PC-9 (cell line): ENCODE measurements at regions not wholly inside any gene's neighbourhood (a gene's known extent, or its start where the extent isn't known, plus 50 kb on each side); places are given as distances from the start of the nearest gene placed in this dataset.
"Not testable (repeated sequence)": the region's sequence is repeated elsewhere in the genome, so short reads cannot be mapped to it uniquely, and the experiment has no call there.

ENCODE experiments used
- EZH2 ChIP-seq: fragments of 200-600 bp; sonication (generic); IDR thresholded peaks from 2 replicates; pipeline ENCODE4 v1.8.0; 2017; ENCODE audit warnings: antibody characterized with exemption, low read depth
- TF ChIP-seq, protein P1 (sequence below): fragments of 200-600 bp; sonication (generic); conservative IDR thresholded peaks from 2 replicates; pipeline ENCODE4 v1.6.1; 2017; ENCODE audit warnings: mixed run types, antibody characterized with exemption, mild to moderate bottlenecking, moderate library complexity

DNA sequence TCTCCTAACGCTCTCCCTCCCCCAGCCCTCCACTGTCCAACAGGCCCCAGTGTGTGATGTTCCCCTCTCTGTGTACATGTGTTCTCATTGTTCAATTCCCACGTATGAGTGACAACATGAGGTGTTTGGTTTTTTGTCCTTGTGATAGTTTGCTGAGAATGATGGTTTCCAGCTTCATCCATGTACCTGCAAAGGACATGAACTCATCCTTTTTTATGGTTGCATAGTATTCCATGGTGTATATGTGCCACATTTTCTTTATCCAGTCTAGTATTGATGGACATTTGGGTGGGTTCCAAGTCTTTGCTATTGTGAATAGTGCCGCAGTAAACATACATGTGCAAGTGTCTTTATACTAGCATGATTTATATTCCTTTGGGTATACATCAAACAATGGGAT lies 347.4 kb downstream of the MAGEE1 start:
- TF ChIP-seq, protein P1, sequence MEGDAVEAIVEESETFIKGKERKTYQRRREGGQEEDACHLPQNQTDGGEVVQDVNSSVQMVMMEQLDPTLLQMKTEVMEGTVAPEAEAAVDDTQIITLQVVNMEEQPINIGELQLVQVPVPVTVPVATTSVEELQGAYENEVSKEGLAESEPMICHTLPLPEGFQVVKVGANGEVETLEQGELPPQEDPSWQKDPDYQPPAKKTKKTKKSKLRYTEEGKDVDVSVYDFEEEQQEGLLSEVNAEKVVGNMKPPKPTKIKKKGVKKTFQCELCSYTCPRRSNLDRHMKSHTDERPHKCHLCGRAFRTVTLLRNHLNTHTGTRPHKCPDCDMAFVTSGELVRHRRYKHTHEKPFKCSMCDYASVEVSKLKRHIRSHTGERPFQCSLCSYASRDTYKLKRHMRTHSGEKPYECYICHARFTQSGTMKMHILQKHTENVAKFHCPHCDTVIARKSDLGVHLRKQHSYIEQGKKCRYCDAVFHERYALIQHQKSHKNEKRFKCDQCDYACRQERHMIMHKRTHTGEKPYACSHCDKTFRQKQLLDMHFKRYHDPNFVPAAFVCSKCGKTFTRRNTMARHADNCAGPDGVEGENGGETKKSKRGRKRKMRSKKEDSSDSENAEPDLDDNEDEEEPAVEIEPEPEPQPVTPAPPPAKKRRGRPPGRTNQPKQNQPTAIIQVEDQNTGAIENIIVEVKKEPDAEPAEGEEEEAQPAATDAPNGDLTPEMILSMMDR = not testable (repeated sequence)
- TF ChIP-seq EZH2 = not testable (repeated sequence)
